GM23248 (cell line): ENCODE measurements at regions not wholly inside any gene's neighbourhood (a gene's known extent, or its start where the extent isn't known, plus 50 kb on each side); places are given as distances from the start of the nearest gene placed in this dataset.

Source experiments
- DNase-seq: peaks from one replicate; pipeline ENCODE4 v3.0.0-alpha.2; 2015
- H2AFZ ChIP-seq: fragments of 200-600 bp; sonication (generic); 2 replicates; pipeline ENCODE4 v1.6.1; 2016; ENCODE audit warnings: antibody characterized with exemption
- H3F3A ChIP-seq: fragments of 200-600 bp; sonication (generic); 2 replicates; pipeline ENCODE4 v1.6.1; 2016; ENCODE audit warnings: mild to moderate bottlenecking, antibody characterized with exemption, mixed run types; ENCODE audit not compliant: insufficient read depth
- H3K27ac ChIP-seq: fragments of 200-600 bp; sonication (generic); 2 replicates; pipeline ENCODE4 v1.5.1; 2016; ENCODE audit warnings: mild to moderate bottlenecking
- H3K27me3 ChIP-seq: fragments of 200-600 bp; sonication (generic); replicated peaks from 2 replicates; pipeline ENCODE4 v1.6.1; 2016; ENCODE audit warnings: mild to moderate bottlenecking; ENCODE audit not compliant: insufficient read depth
- H3K36me3 ChIP-seq: fragments of 200-600 bp; sonication (generic); 2 replicates; pipeline ENCODE4 v1.6.1; 2016; ENCODE audit warnings: low read depth, mild to moderate bottlenecking
- H3K4me1 ChIP-seq: fragments of 200-600 bp; sonication (generic); 2 replicates; pipeline ENCODE4 v1.6.1; 2016; ENCODE audit warnings: mild to moderate bottlenecking; ENCODE audit not compliant: insufficient read depth
- H3K4me2 ChIP-seq: fragments of 200-600 bp; sonication (generic); one replicate; pipeline ENCODE4 v1.6.1; 2016; ENCODE audit warnings: mild to moderate bottlenecking; ENCODE audit not compliant: unreplicated experiment
- H3K4me3 ChIP-seq: fragments of 200-600 bp; sonication (generic); 2 replicates; pipeline ENCODE4 v1.5.1; 2016; ENCODE audit warnings: mild to moderate bottlenecking
- H3K79me2 ChIP-seq: fragments of 200-600 bp; sonication (generic); 2 replicates; pipeline ENCODE4 v1.6.1; 2016; ENCODE audit warnings: mild to moderate bottlenecking; ENCODE audit not compliant: insufficient read depth
- H3K9ac ChIP-seq: fragments of 200-600 bp; sonication (generic); 2 replicates; pipeline ENCODE4 v1.6.1; 2016; ENCODE audit warnings: mild to moderate bottlenecking
- H3K9me2 ChIP-seq: fragments of 200-600 bp; sonication (generic); 2 replicates; pipeline ENCODE4 v1.6.1; 2016; ENCODE audit warnings: mixed run types, mild to moderate bottlenecking, moderate library complexity; ENCODE audit not compliant: insufficient read depth
- H3K9me3 ChIP-seq: fragments of 200-600 bp; sonication (generic); one replicate; pipeline ENCODE4 v1.6.1; 2017; ENCODE audit warnings: low read depth
- H4K20me1 ChIP-seq: fragments of 200-600 bp; sonication (generic); 2 replicates; pipeline ENCODE4 v1.6.0; 2016; ENCODE audit not compliant: insufficient read depth
- EZH2 ChIP-seq: fragments of 200-600 bp; sonication (generic); IDR thresholded peaks from 2 replicates; pipeline ENCODE4 v1.6.1; 2018; ENCODE audit warnings: antibody characterized with exemption, mild to moderate bottlenecking; ENCODE audit not compliant: insufficient read depth, poor library complexity, severe bottlenecking
- EZH2phosphoT487 ChIP-seq: fragments of 200-600 bp; sonication (generic); IDR thresholded peaks from 2 replicates; pipeline ENCODE4 v1.6.1; 2018; ENCODE audit warnings: antibody characterized with exemption, moderate library complexity, mild to moderate bottlenecking, low read depth; ENCODE audit not compliant: insufficient read depth
- WGBS, 2 experiments: methylation state at CpG; one replicate each; pipeline ENCODE4 v1.1.6; 2015 to 2017; ENCODE audit warnings: low lambda C conversion rate in 2 of 2, low coverage in 1 of 2; ENCODE audit errors: missing lambda C conversion rate in 2 of 2; 5-methylcytosine and 5-hydroxymethylcytosine counted together
- in situ Hi-C: fragments of 300-500 bp; cut with MboI; formaldehyde crosslinking; loops from 2 replicates; pipeline ENCODE4 v1.15.0; 2020

- TF ChIP-seq EZH2 (no peak), EZH2phosphoT487 (no peak)
- no peak for DNase-seq
- H3K9me2 ChIP-seq = no peaks in the 10 kb centered on the region
- H3K4me2 ChIP-seq = no peak overlapping the region
- no peak overlapping the region for H3K27ac ChIP-seq
- H2AFZ ChIP-seq = no peak overlapping the region
- H3K79me2 ChIP-seq = peaks cover 14% of the 10 kb centered on the region
- H4K20me1 ChIP-seq = no peaks in the 10 kb centered on the region
- H3K36me3 ChIP-seq = no peaks in the 10 kb centered on the region
- no peaks in the 10 kb centered on the region for H3F3A ChIP-seq
- no peak overlapping the region for H3K9ac ChIP-seq
- H3K4me1 ChIP-seq = peaks cover 15% of the 10 kb centered on the region
- no peaks in the 10 kb centered on the region for H3K27me3 ChIP-seq
- no peaks in the 10 kb centered on the region for H3K9me3 ChIP-seq
- in situ Hi-C loops = no loop called here
- no peak overlapping the region for H3K4me3 ChIP-seq
- 93% methylated on average over 3 of the region's 3 CpGs for WGBS, 2 experiments
These were observed 366.1 kb downstream of the UTRN start for GRCh38 chr6:144651234-144651633.

GRCh38 chr6:144652292-144652891 is 367.3 kb downstream of the UTRN start:
- H3K27ac ChIP-seq = no peak overlapping the region
- no peak overlapping the region for H3K9ac ChIP-seq
- peaks cover 18% of the 10 kb centered on the region for H3K79me2 ChIP-seq
- H3K4me3 ChIP-seq = no peak overlapping the region
- no peaks in the 10 kb centered on the region for H3K9me2 ChIP-seq
- no peak overlapping the region for H2AFZ ChIP-seq
- TF ChIP-seq EZH2phosphoT487 (no peak), EZH2 (no peak)
- in situ Hi-C loops = no loop called here
- H3K36me3 ChIP-seq = no peaks in the 10 kb centered on the region
- WGBS, 2 experiments = 97 to 100% methylated on average over 9 of the region's 9 CpGs
- 0 out of 2 replicates have a peak, but pooled peaks cover 10% of the 10 kb centered on the region for H3K4me1 ChIP-seq
- no peaks in the 10 kb centered on the region for H3K27me3 ChIP-seq
- H4K20me1 ChIP-seq = no peaks in the 10 kb centered on the region
- no peaks in the 10 kb centered on the region for H3K9me3 ChIP-seq
- no peak overlapping the region for H3K4me2 ChIP-seq
- H3F3A ChIP-seq = no peaks in the 10 kb centered on the region
- DNase-seq = no peak

GRCh38 chr6:144653885-144654505 is 368.9 kb downstream of the UTRN start:
- no peak overlapping the region for H3K9ac ChIP-seq
- no peak overlapping the region for H3K27ac ChIP-seq
- peaks cover 30% of the 10 kb centered on the region for H3K79me2 ChIP-seq
- no peak for DNase-seq
- H3F3A ChIP-seq = no peaks in the 10 kb centered on the region
- H3K9me3 ChIP-seq = no peaks in the 10 kb centered on the region
- H3K4me2 ChIP-seq = no peak overlapping the region
- H2AFZ ChIP-seq = no peak overlapping the region
- 0 out of 2 replicates have a peak, but pooled peaks cover 10% of the 10 kb centered on the region for H3K4me1 ChIP-seq
- WGBS, 2 experiments = 89 to 90% methylated on average over 6 of the region's 6 CpGs
- H4K20me1 ChIP-seq = no peaks in the 10 kb centered on the region
- H3K9me2 ChIP-seq = no peaks in the 10 kb centered on the region
- TF ChIP-seq EZH2 (no peak), EZH2phosphoT487 (no peak)
- in situ Hi-C loops = no loop called here
- no peak overlapping the region for H3K4me3 ChIP-seq
- no peaks in the 10 kb centered on the region for H3K36me3 ChIP-seq
- H3K27me3 ChIP-seq = no peaks in the 10 kb centered on the region

DNA sequence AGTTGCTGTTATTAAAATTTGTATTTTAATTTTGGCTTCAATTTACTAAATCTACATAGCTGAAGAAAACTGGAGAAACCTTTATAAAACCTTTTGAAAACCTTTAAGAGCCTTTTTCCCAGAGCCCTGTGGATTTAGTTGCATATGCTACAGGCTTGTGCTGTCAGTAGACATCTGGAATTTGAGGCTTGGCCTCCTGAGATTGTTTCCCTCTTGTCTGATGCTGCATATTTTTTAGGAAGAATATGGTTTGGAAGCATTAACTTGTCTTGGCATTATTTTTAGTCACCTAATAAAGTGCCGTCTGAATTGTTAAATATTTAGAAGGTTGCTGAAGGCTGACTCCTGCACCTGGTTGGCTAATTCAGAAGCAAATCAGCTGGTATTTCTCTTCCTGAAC is 369.4 kb downstream of the UTRN start:
- in situ Hi-C loops = no loop called here
- H3K79me2 ChIP-seq = peaks cover 30% of the 10 kb centered on the region
- no peaks in the 10 kb centered on the region for H3K9me3 ChIP-seq
- no peaks in the 10 kb centered on the region for H4K20me1 ChIP-seq
- H3K9me2 ChIP-seq = no peaks in the 10 kb centered on the region
- TF ChIP-seq EZH2 (no peak), EZH2phosphoT487 (no peak)
- H2AFZ ChIP-seq = no peak overlapping the region
- no peaks in the 10 kb centered on the region for H3K27me3 ChIP-seq
- H3K9ac ChIP-seq = no peak overlapping the region
- H3K4me3 ChIP-seq = no peak overlapping the region
- 0 out of 2 replicates have a peak, but pooled peaks cover 10% of the 10 kb centered on the region for H3K4me1 ChIP-seq
- H3F3A ChIP-seq = no peaks in the 10 kb centered on the region
- WGBS, 2 experiments = 33 to 50% methylated on average over 1 of the region's 1 CpG
- DNase-seq = no peak
- no peak overlapping the region for H3K4me2 ChIP-seq
- no peaks in the 10 kb centered on the region for H3K36me3 ChIP-seq
- H3K27ac ChIP-seq = no peak overlapping the region
